ENCODE measurements at regions not wholly inside any gene's neighbourhood (a gene's known extent, or its start where the extent isn't known, plus 50 kb on each side); places are given as distances from the start of the nearest gene placed in this dataset.
"Not testable (repeated sequence)": the region's sequence is repeated elsewhere in the genome, so short reads cannot be mapped to it uniquely, and the experiment has no call there.

DNA sequence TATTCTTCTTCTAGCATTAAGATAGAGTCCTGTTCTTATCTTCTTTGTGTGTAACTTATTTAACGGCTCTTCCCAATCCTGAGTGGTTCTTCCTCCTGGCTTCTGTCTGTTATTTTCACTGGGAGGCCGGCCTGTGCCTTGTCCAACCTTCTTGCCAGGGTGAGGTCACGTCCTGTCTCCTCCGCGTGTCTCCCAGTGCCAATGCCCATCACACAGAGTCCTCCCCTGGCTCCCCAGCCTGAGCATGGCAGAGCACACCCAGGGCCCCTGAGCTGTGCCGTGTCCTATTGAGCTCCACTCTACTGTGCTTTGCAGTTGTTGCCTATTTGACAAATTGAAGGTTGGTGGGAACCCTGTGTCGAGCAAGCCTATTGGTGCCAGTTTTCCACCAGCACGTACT lies 487.3 kb downstream of the BRD1 start:
- in situ Hi-C loops (cut with MboI; ENCODE audit: low sequenced_read_pairs), result no loop called here

DNA sequence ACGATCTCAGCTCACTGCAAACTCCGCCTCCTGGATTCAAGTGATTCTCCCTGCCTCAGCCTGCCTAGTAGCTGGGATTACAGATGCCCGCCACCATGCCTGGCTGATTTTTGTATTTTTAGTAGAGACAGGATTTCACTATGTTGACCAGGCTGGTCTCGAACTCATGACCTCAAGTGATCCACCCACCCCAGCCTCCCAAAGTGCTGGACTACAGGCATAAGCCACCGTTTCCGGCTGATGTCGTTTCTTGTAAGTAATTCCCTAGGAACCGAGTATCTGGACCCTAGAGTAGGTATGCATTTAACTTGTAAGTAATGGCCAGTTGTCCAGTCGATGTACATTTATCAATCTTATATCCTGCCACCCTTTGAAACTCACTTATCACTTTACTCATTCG lies 491.2 kb downstream of the BRD1 start:
- in situ Hi-C loops (cut with MboI; ENCODE audit: low sequenced_read_pairs), result not testable (repeated sequence)

DNA sequence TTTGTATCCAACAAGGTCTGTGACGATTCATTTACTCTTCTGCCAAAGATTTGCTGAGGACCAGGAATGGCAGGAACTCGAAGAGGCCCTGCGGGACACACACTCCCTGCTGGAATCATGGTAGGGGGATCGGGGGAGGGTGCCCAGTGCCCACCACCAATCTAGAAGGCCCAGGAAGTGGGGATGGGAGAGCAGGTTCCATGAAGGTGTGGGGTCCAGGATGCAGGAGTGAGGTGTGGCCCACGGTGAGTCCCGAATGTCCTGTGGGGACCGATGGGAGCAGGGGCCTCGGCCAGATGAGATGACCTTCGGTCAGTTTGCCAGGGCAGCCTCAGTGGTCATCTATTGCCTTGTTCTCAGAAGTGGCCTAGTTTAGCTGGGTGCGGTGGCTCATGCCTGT lies 492.7 kb downstream of the BRD1 start:
- in situ Hi-C loops (cut with MboI; ENCODE audit: low sequenced_read_pairs), result no loop called here

DNA sequence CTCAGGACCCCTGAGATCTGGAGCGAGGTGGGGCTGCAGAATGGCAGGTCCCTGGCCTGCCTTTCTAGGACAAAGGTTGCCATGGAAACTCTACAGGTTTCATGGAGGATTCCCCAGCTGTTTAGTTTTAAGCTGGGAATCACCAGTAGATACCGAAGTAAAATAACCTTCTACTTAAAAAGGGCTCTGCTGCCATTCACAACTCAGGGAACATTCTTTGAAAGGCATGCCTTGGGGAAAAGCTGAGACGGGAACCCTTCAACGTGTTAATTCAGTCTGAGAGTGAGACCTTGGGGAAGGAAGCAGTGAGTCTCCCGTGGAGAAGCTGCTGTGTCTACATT lies 493.3 kb downstream of the BRD1 start:
- in situ Hi-C loops (cut with MboI; ENCODE audit: low sequenced_read_pairs), result no loop called here

DNA sequence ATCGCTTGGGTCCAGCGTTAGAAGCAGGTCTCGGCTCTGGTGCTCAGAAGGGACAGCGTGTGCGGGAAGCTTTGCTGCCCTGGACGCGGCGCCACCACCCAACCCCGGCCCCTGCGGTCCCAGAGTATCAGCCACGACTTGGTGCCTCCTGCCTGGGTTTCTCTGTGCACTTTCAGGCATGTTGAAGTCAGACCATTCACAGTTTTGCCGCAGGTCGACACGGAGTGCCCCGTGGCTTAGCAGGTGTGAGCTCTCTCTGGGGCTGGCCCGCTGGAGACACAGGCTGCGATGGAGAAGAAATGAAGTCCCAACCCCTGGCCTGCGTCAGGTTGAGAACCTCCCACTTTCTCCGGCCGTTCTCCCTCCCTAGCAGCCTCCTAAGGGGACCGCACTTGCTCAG lies 494.5 kb downstream of the BRD1 start:
- in situ Hi-C loops (cut with MboI; ENCODE audit: low sequenced_read_pairs), result no loop called here

DNA sequence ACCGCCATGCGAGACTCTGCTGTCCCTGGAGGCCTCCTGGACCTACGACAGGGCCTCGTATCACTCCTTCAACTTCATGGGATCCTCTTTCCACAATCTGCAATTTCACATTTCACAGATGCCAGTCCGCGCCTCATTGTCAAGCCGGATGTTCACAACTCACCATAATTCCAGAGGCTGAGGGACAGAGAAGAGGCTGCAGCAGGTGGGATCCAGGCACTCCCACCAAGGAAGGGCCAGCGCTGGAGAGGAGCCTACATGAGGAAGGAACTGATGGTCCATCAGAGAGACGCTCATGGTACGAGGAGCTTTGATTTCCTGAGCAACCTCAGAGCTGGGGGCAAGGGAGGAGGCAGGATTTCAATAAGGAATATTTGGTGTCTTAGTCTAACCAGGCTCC lies 495.0 kb downstream of the BRD1 start:
- in situ Hi-C loops (cut with MboI; ENCODE audit: low sequenced_read_pairs), result no loop called here

DNA sequence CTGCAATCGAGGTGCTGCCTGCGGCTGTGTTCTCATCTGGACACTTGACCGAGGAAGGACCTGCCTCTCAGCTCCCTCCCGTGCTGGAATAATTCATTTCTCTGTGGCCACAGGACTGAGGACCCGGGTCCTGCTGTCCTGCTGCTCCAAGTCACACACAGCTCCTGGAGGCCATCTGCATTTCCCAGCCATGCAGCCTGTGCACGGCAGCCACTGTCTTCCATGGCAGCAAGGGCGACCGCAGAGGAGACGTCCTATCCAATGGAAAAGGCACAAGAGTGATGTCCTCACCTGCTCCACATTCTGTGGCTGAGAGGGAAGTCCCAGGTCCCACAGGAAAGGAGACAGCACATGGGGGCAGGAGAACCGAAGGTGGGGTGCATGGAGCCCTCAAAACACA lies 495.8 kb downstream of the BRD1 start:
- in situ Hi-C loops (cut with MboI; ENCODE audit: low sequenced_read_pairs), result no loop called here

DNA sequence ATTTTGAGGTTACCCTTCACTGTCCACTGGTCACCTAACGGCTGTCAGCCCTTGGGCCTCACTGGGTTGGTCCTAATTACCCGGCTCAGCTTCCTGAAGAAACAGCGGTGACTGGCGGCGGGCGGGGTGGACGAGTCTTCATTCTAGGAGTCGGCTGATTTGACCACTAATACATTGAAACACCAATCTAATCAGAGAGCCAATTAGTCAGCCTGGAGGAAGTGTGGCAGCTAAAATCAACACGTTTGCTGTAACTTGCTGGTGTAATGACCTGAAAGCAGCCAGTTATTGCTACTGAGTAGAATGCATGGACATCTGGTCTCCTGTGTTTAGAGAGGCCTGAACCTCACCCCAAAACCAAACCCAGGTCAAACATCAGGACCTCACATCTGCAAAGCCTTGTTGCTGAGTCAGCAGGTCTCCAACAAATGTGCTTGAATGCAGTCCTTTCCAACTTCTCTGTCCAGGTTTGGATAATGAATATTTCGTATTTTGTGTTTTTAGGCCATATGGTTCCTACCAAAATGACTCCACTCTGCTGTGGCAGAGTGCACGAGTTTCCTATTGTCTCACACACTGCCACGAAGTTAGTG lies 496.4 kb downstream of the BRD1 start:
- in situ Hi-C loops (cut with MboI; ENCODE audit: low sequenced_read_pairs), result no loop called here

DNA sequence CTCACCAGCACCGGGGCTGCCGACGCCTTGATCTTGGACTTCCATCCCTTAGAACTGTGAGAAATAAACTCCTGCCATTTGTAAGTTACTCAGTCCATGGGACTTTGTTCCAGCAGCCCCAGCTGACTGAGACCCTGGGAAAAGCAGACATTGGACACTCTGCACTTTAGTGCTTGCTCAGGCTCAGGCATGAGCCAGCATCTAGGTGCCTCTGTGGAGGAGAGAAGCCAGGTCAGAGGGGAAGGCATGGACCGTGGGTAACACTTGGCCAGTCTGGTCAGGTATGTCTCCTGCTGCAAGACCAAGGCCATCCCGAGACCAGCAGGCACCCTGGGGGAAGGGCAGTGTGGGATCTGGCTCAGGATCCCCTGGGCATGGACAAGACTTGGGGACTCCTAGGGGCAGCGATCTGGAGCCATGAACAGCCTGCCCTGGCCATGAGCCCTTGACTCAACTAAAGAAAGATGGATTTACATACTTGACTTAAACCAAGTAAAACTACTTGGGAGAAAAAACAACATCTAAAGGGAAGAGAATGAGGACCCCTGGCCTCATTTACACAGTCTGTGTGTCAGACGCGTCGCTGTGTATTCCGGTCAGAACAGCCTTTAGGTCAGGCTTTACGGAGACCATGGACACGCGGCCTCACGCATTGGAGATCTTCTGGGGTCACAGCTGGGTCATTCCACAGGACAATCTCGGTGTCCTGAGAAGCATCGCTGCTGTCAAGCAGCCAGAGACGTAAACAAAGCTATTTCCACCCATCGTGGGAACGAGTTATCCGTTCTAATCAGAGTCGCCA lies 497.1 kb downstream of the BRD1 start:
- in situ Hi-C loops (cut with MboI; ENCODE audit: low sequenced_read_pairs), result no loop called here

DNA sequence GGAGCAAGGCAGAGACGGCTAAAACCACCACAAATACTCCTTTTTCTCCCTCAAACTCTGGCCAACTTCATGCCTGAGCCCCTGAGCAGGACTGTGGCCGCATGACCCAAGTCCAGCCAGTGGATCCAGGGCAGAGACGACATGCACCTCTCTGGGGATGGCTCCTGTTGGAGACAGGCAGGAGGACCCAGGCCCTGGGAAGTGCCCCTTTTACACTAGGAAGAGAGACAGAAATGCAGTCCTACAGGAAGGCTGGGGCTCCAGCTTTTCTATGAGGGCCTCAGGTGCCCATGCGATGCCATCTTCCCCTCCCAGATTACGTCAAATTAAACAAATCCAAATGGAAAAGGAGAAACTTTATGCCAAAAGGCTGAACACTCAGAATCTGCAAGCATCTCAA lies 498.0 kb downstream of the BRD1 start:
- in situ Hi-C loops (cut with MboI; ENCODE audit: low sequenced_read_pairs), result no loop called here

DNA sequence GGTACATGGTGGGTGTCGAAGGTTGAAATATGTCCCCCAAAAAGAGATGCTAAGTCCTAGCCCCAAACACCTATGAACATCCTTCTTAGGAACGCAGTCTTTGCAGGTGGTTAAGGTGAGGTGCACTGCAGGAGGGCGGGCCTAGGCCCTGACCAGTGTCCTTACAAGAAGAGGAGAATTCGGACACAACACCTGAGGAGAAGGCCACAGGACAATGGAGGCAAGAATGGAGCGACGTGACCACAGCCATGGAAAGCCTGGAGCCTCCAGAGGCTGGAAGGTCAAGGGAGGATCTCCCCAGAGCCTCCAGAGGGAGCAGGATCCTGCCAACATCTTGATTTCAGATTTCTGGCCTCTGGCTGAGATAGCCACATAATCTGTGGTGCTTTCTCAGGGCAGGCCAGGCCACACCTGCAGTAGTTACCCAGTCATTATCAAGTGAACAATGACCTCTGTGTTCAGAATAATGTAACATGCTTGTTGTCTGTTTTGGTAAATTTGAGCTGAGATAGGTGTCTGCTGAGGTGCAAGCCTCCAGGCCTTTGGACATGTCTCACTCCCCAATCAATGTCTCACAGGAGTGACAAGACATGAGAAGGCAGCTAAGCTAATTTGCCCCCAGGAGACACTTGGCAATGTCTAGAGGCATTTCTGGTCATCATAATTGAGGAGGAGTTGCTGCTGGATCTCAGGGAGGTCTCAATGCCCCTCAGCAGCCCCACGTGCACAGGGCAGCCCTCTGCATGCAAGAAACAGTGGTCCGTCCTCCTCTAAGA lies 498.9 kb downstream of the BRD1 start:
- in situ Hi-C loops (cut with MboI; ENCODE audit: low sequenced_read_pairs), result no loop called here

DNA sequence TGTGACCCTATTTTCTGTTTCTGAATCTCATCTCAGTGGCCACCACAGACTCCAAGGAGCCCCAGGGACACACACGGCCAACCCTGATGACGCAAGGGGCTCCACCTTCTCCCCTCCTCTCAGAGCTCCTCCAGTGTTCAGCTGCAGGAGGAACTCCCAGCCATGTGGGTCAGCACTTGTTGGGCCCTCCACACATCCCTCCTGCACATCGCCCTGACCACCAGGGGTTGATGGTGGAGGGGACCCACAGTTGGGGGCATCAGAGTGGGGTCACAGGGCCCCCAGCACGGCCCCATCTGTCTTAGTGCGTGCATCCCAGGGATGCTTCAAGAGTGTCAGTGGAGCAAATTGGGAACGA lies 499.6 kb downstream of the BRD1 start:
- in situ Hi-C loops (cut with MboI; ENCODE audit: low sequenced_read_pairs), result no loop called here

DNA sequence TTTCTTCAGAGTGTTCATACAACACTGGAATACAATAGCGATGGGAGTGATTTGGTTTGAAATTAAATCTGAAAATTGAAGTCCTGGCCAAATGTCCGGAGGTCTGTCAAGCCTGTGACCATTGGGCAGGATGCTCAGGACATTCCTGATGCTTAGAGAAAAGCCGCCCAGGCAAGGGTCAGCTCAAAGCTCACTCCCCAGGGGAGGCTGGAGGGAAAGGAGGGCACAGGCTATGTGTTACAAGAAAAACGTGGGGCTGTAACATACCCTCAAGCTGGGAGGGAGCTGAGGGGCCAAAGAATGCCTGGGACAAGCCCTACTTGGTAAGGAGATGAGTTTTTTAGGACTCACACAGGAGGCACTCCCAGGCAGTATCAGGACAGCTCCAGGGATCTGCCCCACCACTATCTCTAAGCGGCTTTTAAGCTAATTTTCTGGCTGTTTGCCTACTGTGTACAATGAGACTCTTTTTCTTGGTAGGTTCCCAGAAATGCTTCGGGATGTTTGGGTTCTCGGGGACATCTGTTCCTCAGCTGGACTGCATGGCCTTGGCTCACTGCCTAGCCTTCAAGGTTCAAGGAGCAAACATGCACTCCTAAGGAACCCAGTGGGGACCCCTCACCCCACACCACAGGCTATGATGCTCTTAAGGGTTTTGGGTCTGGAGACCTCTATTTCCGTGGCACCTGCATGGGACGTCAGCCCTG lies 500.1 kb downstream of the BRD1 start:
- in situ Hi-C loops (cut with MboI; ENCODE audit: low sequenced_read_pairs), result no loop called here

DNA sequence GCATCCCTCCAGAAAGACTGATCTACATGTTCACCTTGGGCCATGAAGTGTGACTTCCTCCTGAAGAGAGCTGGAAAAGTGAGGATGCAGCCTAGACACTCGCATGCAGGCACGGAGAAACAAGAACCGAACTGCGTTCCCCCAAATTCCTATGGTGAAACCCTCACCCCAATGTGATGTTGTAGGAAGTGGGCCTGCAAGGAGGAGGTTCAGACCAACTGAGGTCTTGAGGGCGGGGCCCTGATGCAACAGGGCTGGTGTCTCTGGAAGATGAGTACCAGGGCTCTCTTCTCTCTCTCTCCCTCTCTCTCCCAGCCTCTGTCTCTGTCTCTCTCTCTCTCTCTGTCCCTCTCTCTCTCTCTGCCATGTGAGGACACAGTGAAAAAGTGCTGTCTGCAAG lies 501.1 kb downstream of the BRD1 start:
- in situ Hi-C loops (cut with MboI; ENCODE audit: low sequenced_read_pairs), result no loop called here

DNA sequence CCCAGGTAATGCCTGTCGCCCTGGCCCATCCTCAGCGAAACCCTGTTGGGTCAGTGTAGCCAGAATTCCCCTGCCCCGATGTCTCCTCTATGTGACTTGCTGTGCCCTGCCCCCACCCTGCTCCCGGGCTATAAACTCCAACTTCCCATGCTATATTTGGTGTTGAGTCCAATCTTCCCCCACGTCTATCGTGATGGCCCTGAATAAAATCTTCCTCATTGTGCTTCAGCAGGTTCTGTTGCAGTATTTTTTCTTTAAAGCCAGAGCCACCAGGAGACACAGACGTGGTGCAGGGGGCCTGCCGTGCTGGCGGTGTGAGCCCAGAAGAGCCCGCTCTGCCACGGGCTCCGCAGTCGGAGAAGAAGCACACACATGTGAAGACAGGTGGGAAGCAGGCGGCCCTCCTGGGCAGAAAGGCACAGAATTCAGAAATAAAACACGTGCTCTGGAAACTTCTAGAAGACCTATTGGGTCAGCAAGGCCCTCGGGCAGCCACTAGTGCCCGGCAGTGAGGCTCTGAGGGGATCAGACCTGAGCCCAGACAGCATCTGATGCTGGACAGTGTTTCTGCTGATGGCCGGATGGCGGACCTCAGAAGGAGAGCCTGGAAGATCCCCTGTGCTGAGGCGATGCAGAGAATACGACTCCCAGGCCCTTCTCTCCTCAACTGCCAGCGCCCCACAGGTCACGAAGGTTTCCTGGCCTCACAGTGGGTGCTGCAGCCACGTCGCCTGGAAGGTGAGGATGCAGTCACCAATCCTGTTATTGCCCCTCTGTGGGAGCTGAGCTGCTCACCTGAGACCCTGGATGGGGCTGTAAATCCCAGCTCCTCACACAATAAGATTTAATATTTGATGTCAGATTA lies 501.9 kb downstream of the BRD1 start:
- in situ Hi-C loops (cut with MboI; ENCODE audit: low sequenced_read_pairs), result no loop called here

DNA sequence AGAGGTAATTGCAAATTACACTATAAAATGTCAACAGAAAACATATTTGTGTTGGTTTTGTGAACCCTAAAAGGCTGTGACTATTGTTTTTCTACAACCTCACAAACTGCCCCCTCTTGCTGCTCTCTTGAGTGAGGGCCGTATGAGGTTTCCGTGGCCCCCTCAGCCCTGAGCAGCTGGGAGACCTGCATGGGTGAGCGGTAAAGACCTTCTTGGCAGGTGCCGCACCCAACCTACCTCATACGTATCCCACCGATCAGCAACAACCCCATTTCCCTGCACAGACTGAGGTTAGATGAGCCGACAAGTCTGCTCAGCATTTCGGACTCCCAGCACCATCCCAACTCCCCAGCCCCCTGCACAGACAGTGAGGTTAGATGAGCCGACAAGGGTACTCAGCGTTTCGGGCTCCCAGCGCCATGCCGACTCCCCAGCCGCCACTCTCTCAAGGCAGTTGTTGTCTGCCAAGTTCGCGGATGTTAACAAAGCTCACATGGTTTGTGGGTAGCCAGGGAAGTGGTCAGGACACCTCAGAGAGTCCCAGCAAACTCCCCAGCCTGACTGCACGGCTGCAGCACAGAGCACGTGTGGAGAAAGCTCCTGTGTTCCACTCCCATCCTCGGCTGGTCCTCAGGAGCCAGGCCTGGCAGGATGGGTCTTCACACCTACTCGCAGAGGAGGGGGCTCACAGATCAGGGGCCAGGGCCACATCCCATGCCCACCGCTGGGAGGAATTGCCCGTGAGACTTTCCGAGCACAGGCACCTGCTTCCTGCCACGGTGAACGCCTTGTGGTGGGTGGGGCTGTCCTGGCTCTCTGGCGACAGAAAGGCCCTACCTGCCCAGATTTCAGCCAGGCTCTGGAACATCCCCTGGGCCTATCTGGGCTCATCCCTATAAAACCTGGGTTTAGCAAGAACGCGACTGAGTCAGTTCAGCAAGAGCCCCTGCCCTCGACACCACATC lies 502.9 kb downstream of the BRD1 start:
- in situ Hi-C loops (cut with MboI; ENCODE audit: low sequenced_read_pairs), result no loop called here

DNA sequence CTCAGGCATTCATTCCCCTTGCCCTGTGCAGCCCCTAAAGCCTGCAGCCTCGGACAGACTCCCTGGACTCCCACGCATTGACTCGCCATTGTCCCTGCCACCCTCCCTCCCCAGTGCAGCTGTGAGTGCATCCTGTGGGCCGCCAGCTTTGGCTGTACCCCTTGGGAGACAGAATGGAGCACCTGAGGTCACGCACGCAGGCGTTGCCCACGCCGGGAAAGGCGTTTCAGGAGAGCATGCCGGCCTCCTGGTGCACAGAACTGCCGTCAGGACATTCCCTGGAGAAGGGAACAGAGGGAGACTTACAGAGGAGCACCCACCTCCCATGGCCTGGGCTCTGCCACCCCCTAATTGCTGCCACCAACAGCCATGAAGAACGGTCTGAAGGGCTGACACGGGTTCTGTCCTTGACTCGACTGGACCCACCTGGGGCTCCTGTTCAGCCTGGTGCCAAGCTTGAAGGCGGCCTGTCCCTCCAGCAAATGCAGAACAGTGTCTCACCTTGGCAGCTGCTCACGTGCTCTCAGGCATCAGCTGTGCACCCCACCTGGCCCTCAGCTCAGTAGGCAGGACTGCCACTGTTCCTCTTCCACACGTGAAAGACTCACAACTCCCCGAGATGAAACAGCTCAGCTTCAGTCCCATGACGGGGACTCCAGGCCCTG lies 503.8 kb downstream of the BRD1 start:
- in situ Hi-C loops (cut with MboI; ENCODE audit: low sequenced_read_pairs), result no loop called here

DNA sequence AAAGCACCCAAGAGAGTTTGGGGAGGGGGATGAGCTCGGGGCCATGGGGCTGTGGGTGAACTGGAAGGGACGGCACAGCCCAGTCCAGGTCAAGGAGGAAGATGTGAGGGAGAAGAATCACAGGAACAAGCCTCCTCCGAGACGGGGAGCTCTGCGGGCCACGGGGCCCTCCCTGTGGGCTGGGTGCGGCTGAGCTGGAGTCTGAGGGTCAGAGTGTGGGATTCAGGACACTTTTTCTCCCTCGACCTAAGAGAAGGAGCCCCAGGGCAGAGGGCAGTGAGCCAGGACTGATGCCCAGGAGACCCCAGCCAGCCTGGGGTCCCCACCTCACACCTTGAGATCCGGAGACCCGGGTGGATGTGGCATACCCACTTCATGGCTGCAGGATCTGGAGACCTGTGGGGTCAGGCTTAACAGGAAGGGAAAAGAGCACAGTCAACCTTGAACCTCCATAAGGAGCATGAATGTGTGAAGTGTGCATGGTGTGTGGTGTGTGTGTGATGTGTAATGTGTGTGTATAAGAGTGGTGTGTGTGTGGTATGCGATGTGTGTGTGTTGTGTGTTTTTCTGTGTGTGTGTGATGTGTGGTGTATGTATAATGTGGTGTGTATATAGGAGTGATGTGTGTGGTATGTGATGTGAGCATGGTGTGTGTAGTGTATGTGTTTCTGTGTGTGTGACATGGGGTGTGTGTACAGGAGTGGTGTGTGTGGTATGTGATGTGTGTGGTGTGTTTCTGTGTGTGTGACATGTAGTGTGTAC lies 504.6 kb downstream of the BRD1 start:
- in situ Hi-C loops (cut with MboI; ENCODE audit: low sequenced_read_pairs), result no loop called here
